Mammary epithelial cell (primary cell): ENCODE measurements at regions not wholly inside any gene's neighbourhood (a gene's known extent, or its start where the extent isn't known, plus 50 kb on each side); places are given as distances from the start of the nearest gene placed in this dataset.

Experiments used
- CTCF ChIP-seq, 2 donors: IDR thresholded peaks in 1 of 2; conservative IDR thresholded peaks in 1 of 2; 2 replicates each; pipeline ENCODE4 v1.5.1; 2011 to 2012; ENCODE audit warnings: inconsistent platforms in 2 of 2, low read length in 2 of 2, mild to moderate bottlenecking in 2 of 2, control low read depth in 1 of 2, low read depth in 1 of 2; ENCODE audit not compliant: insufficient read depth in 1 of 2; ENCODE audit errors: extremely low read depth in 1 of 2
- EZH2 ChIP-seq: IDR thresholded peaks from 2 replicates; pipeline ENCODE4 v1.6.1; 2012; ENCODE audit warnings: low read length, inconsistent platforms, borderline replicate concordance

GRCh38 chr1:60727552-60727951, 354.8 kb upstream of the NFIA start:
- no peak for TF ChIP-seq CTCF (conservative IDR thresholded peaks at IDR 0.05 in 1 of 2, IDR thresholded peaks at IDR 0.05 in 1 of 2; ENCODE audit: extremely low read depth in 1 of 2, insufficient read depth in 1 of 2, low read depth in 1 of 2, low read length in 2 of 2)
- no peak for TF ChIP-seq EZH2
